G401.6 (cell line): ENCODE measurements at regions not wholly inside any gene's neighbourhood (a gene's known extent, or its start where the extent isn't known, plus 50 kb on each side); places are given as distances from the start of the nearest gene placed in this dataset.

Experiments
- FAIRE-seq: peaks from 2 replicates; lab custom pipeline; 2012; peaks lifted over from hg19 to GRCh38; lab: Jason Lieb, UNC

GRCh38 chrY:14139521-14139920 lies 83.5 kb downstream of the VCY1B start:
- no peak for FAIRE-seq

DNA sequence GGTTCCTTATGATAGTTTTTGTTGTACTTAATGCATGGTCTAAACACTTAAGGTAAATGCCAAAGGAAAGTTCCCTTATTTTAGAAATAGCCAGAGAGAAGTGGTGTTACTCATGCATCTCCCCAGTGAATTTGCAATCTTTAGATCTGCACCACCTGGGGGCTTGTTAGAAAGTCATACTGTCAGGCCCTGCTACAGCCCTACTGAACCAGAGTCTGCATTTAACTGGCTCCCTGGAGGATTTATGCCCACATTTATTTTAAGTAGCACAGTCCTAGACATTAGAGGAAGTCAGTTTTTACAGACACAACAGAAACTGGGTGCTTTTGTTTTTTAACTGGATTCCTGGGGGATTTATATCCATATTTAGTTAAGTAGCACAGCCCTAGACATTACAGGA lies 89.6 kb downstream of the VCY1B start:
- FAIRE-seq, result no peak

DNA sequence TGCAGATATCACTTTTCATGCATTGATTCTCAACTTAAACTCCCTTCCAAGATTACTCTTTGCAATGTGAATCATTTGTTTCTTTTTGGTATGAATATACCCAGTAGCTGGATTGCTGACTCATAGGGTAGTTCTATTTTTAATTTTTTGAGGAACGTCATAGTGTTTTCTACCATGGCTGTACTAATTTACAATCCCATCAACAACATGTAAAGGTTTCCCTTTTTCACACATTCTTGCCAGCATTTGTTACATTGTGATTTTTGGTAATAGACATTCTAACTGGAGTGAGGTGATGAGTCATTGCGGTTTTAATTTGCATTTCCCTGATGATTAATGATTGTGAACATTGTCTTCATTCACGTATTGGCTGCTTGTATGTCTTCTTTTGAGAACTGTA lies 126.7 kb downstream of the VCY1B start:
- FAIRE-seq, result no peak

DNA sequence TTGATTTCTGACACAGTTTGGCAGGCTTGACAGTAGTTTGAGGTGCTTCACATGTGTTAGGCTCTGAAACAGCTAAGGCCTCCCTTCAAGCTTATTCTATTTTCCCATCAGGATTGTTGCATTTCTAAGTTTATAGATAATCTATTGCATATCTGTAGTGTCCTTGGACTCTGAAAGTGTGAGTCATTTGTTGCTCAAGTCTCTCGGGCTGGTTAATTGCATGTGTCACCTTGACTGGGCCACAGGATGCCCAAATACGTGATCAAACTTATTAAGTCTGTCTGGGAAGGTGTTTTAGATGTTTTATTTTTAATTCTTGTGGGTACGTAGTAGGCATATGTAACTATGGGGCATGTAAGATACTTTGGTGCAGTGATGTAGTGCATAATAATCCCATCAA lies 166.0 kb downstream of the VCY1B start:
- no peak for FAIRE-seq

- no peak for FAIRE-seq
Observed at GRCh38 chrY:14231703-14232102, 175.7 kb downstream of the VCY1B start.

GRCh38 chrY:14235070-14235469 lies 179.0 kb downstream of the VCY1B start:
- FAIRE-seq, result no peak

DNA sequence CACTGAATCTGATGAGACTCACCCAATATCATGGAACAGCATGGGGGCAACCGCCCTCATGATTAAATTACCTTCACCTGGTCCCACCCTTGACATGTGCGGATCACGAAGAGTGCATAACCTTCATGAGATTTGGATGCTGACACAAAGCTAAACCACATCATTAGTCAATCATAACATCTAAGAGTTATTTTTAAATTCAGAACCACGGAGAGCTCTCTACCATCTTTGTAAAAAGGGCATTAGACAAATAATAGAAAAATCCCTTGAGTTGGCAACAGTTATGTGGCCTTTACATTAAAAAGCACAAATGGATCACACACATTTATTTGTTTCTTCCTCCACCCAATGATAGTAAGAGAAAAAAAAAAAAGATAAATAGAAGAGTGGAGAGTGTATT lies 182.2 kb downstream of the VCY1B start:
- FAIRE-seq, result no peak

GRCh38 chrY:14246948-14247347 lies 190.9 kb downstream of the VCY1B start:
- FAIRE-seq, result no peak

GRCh38 chrY:14248878-14249576 lies 193.0 kb downstream of the VCY1B start:
- no peak for FAIRE-seq

- FAIRE-seq, result no peak
Observed at GRCh38 chrY:14255965-14256816, 200.2 kb downstream of the VCY1B start.

GRCh38 chrY:14256817-14257168 lies 200.8 kb downstream of the VCY1B start:
- no peak for FAIRE-seq

DNA sequence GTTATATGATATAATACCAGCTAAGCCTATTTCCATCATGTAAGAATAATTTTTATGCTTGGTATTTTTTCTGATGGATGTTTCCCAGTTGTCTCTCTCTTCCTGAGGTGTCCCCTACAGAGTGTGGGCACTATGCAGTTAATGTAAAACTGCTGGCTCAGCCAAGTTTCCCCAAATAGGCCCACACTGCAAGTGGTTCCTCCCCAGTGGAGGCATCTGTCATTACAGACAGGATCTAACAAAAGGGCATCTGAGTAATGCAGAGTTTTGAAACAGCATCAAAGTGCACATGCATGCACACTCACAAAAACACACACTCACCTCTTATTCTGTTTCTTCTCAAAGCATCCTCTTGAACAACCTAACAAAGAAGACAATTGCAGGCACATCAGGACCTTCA lies 221.0 kb downstream of the VCY1B start:
- no peak for FAIRE-seq

DNA sequence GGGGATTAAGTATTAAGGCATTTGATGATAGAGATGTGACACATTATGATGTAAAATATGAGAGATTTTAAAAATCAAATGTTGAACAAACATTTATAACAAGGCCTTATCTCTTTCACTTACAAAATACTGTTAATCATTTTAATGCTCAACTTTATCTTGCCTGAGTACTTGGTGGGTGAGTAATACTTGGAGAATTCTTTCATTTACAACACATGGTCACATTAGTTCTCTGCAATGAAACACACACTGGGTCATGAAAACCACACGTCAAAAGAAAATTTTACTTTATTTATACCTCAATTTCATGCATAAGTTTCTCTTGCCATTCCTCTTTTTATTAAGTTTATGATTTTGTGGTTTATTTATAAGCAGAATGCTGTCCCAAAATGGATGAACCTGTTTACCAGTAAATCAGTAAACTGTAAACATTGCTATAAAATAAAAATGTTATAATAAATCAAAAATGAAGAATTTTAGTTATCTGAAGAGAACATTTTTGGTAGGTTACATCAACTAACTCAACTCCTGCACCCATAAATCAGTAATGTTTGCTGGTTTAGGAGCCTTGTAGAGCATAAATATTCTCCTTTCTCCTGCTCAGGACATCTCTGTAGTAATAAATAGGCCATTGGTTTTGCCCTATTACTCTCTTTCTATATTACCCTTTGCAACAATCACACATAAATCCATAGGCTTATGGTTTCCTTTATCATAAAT lies 233.5 kb upstream of the NLGN4Y start:
- peak; percentile 66 for FAIRE-seq

- no peak for FAIRE-seq
Observed at GRCh38 chrY:14292382-14292781, 231.9 kb upstream of the NLGN4Y start.

- no peak for FAIRE-seq
Observed at GRCh38 chrY:14300775-14301174, 223.6 kb upstream of the NLGN4Y start.

GRCh38 chrY:14301552-14301951 lies 222.8 kb upstream of the NLGN4Y start:
- no peak for FAIRE-seq

- FAIRE-seq, result peak; percentile 97
Observed at GRCh38 chrY:14328677-14329345, 195.5 kb upstream of the NLGN4Y start.

GRCh38 chrY:14330362-14330761 lies 194.0 kb upstream of the NLGN4Y start:
- no peak for FAIRE-seq

- FAIRE-seq, result no peak
Observed at GRCh38 chrY:14339524-14339923, 184.8 kb upstream of the NLGN4Y start.

DNA sequence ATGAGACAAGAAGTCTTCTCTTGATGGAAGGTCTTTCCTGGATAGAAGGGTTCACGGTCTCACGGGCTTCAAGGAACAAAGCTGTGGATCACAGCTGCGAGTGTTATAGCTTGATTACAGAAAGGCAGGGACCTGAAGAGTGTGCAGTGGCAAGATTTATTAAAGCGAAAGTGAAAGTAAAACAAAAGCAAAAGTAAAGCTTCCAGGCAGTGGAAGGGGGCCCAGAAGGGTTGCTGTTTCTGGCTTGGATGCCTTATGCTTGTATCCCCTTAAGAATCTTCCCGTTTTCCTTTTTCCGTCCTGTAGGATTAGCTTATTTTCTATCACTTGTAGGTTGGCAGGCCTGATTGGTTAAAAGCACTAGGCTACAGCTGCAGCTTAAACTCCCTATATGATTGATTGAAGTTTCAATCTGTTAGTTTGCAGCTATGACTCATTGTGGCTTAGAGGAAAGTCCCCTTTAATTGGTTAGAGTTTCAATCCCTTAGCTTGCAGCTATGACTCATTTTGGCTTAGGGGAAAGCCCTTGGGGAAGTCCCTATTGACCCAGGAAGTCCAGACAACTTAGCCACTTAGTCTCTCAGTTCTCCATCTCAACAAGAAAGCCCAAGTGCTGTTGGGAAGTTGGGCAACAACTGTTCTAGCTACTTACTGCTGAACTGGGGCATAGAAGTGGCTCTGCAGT lies 183.7 kb upstream of the NLGN4Y start:
- peak; percentile 97 for FAIRE-seq

DNA sequence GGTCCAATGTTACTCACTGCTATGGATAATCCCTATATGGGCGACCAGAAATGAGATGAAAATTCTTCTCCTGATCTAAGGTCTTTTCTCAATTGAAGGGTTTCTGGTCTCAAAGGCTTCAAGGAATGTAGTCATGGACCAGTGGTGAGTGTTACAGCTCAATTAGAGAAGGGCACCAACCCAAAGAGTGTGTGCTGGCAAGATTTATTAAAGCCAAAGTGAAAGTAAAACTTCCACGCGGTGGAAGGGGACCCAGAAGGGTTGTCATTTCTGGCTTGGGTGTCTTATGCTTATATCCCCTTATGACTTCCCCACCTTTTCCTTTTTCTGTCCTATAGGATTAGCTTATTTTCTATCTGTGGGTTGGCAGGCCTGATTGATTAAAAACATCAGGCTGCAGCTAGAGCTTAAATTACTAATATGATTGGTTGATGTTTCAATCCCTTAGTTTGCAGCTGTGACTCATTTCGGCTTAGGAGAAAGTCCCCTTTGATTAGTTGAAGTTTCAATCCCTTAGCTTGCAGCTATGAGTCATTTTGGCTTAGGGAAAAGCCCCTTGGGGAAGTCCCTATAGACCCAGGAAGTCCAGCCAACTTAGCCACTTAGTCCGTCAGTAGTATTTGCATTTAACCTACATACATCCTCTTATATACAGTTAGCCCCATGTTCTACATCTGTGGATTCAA lies 179.5 kb upstream of the NLGN4Y start:
- peak; percentile 99 for FAIRE-seq
